Hematopoietic multipotent progenitor cell treated with erythropoietin and hydrocortisone succinate and interleukin-3 and kit ligand, for 17 days (in vitro differentiated cells): ENCODE measurements at regions not wholly inside any gene's neighbourhood (a gene's known extent, or its start where the extent isn't known, plus 50 kb on each side); places are given as distances from the start of the nearest gene placed in this dataset.

Experiments used
- DNase-seq: peaks from one replicate; pipeline ENCODE4 v3.0.0-alpha.2; 2015; ENCODE audit warnings: low spot score

DNA sequence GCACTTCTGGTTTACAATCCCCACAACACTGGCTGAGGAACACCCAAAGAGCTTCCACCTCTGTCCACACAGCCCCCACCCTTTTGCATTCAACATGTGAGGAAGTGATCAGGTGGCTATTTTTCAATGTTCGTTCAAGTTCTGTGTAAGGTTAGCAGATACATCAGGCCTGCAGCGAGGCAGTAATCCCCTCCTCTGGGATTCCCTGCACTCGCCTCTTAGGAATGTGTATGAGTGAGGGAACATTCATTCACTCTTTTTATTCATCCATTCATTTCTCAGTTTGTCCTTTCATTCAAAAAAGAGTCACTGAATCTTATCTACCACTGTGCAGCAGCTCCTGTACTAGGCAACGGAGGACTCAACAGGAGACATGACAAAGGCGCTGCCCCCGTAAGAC is 236.4 kb upstream of the PRDM1 start:
- DNase-seq, result no peak

DNA sequence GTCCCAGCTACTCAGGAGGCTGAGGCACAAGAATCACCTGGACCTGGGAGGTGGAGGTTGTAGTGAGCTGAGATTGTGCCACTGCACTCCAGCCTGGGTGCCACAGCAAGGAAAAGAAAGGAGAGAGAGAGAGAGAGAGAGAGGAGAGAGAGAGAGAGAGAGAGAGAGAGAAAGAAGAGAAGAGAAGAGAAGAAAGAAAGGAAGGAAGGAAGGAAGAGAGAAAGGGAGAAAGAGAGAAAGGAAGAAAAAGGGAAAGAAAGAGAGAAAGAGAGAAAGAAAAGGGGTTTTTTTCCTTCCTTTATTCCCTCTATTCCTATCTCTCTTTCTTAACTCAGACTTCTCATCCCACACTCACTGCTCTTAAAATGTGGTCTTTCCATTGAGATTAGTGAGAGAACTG is 238.7 kb upstream of the PRDM1 start:
- no peak for DNase-seq

DNA sequence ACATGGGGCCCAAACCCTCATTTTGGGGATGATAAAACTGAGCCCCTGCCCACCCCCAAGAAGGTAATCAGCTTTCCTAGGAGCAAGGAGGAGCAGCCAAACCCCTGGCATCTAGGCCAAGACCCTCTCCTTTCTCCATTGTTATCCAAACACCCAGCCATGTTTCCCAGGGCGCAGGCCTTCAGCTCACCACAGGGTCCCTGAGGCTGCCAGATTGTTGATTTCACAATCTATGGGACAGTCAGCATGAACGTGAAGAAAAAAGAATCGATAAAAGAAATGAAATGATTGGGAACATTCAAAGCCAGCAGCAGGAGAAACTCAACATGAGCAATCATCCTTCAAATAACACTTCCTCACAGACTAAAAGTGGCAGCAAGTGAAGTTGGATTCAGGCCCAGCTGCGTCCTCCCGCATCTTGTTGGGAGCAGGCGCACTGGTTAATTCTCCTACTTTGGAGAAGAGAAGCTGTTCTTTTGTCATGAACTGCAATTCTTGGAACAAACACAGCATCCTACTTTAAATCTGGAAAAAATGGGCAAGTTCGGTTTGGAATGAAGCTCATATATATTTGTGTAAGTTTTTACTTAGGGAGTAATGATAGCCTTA is 241.8 kb upstream of the PRDM1 start:
- DNase-seq, result no peak

DNA sequence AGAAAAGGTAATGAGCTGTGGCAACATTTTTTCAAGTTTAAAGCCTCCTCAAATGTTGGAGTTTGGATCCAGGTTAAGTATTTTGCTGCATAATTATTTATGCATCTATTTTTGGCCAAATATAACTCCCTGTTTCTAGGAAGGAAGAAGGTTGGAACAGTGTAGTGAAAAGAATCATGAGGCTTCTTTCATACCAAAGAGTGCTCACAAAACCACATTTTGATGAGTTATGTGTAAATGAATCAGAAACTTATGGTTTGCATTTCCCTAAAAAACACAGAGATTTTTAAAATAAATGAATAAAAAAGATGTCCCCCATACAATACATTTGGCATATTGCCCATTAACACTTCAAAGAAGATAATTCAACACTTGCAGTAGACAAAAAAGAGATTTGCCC is 246.9 kb upstream of the PRDM1 start:
- no peak for DNase-seq

DNA sequence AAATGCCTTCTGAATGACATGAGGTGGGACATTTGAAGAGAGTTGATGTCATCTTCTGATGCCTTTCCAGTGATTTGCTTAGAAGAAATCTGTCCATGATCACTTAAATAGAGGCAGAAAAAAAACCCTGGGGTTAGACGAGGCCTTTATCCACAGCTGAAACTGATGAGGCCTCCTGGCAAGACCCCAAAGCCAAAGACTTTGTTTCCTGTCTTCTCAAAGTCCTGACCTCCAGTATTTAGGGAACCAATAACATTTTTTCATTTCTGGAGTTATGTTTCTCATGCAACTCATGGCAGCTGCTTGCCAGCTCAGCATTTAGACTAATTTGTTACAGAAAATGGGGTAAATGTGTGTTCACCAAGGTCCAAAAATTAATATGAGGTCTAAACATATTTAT is 248.0 kb upstream of the PRDM1 start:
- DNase-seq, result no peak

DNA sequence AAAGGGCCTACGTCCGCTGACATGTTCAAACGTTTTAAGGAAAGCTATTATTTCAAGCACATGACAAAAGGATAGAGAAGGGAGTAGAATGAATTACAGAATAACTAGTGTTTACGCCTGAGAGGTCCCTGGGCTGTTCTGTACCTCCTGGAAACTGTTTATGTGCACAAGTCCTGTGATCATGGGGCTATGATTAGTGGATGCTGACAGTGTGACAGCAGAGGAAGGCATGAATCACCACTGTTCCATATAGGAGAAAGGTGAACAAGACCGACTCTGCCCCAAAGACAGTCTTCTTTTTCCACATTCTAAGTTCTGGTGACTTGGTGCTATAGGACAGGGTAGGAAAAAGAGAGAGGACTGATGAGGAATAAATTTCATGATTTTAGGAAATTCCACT is 249.2 kb upstream of the PRDM1 start:
- no peak for DNase-seq

GRCh38 chr6:105836379-105836778 is 249.8 kb upstream of the PRDM1 start:
- no peak for DNase-seq

DNA sequence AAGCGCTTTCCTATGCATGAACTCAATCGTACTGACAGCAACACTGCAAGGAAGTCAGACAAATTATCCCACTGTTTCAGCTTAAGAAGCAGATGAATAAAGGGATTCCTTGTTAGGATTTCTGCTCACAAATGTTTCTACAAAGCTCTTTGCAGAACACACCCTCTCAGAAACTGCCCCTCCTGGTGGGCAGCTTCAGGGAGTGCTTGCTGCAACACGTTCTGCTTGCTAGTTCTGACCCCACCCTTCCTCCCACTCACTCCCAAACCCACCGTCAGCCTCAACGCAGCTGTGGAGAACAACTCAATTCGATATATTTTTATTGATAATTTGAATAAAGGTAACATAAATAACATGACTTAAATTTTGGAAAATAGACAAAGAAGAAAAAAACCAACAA is 250.8 kb upstream of the PRDM1 start:
- no peak for DNase-seq

DNA sequence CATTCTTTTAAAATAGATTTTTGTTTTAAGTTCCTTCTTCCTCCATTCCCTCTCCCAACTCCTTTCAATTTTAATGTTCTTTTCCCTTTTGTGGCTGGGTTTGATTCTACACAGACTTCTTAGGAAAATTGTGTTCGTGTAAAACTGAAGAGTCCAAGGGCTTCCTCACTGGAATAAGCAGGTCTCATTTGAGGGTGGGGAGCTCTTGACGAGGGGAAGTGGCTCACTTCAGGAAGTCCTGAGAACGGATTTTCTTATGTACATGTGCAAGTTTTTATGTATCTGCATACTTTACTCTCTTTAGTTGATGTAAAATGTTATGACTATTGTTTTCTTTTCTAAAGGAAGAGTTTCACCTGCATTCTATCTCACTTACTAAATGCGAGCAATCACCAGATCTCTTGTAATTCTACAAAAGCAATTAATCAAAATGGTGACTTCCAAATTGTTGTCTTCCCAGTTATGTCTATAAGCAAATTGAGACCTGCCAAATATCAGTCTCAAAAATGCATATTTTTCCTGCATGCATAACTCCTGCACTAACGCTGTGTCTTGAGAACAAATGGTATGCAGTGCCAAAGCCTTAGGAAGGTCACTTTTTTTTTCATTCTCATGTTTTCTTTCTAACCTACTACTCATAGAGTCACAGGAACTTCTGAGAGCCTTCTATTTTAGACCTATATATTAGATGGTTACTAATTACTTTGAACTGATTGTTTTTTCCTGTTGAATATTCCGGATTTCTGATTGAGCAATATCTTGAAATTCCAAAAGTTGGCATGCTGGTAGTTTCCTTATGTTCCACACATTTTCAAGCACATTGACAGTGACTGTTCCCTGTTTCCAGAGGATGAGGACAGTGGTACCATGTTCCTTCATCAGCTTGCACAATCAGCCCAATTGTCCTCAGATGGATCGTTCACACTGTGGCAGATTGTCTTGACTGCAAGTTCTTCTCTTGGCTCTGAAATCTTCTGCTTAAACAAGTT is 251.9 kb upstream of the PRDM1 start:
- no peak for DNase-seq

DNA sequence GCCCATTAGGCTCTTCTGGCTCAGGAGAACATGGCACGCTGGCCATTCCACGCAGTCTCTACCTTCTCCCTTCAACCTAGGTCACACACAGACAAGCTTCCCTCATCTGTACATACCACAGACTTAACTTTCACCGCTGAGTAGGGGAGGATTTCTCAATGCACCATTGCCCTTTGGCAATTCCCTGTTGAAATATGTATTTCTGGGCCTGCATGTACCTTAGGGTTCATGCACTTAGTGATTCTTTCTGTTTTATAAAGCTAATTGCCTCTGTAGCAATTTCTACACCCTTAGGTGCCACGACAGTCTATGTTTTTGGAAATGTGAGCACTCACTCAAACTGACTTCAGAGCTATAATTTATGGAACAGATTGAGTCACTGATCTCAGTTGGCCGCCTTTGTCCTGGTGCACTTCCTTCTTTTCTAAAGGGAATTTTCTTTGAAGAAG is 253.8 kb upstream of the PRDM1 start:
- no peak for DNase-seq

DNA sequence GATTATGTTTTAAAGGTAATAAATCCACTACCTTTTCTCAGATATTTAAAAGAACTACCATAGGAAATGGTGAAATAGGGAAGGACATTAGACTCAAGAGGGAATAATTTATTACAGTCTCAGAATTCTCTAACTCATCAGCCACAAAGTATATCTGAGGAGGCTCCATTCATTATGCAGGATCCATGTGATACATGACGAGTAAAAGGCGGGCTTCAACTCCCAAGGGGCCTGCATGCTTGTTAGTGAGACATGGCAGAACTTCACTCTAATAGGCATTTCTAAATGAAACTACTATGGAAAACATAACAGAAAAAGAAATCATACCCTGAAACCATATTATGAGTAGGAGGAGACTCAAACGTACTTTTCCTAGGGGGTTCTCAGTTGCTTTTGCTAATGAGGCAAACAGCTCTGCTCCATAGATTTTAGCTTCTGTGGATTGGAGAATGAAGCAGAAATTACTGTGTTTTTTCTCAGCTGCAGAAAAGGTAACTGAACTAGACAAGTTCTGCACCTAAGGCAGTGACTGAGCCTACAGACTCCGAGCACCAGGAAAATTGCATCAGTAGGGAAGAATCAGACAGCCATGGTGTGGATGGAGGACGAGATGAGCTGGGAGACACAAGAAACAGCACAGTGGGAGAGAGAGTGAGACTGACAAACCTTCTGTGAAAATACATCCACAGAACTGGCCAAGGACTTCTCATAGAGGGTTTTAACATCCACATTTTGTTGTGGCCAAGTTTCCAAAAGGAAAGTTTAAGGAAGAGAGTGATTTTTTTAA is 254.6 kb upstream of the PRDM1 start:
- DNase-seq, result no peak

DNA sequence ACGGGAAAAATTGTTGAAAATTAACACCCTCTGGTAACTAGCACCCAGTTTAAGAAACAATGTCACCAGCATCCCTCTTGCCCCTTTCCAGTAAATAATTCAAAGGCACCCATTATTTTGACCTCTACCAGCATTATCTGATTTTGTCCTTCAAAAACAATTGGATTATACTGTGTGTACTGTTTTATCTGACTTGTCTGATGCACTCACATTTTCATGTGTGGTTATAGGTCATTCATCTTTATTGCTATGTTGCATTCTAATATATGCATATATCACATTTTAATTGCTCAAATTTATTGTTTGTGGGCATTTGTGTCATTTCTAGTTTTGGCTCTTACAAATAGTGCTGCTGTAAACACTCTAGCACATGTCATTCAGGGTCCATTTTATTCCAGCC is 260.9 kb upstream of the PRDM1 start:
- DNase-seq, result no peak

GRCh38 chr6:105824732-105825131 is 261.4 kb upstream of the PRDM1 start:
- no peak for DNase-seq

DNA sequence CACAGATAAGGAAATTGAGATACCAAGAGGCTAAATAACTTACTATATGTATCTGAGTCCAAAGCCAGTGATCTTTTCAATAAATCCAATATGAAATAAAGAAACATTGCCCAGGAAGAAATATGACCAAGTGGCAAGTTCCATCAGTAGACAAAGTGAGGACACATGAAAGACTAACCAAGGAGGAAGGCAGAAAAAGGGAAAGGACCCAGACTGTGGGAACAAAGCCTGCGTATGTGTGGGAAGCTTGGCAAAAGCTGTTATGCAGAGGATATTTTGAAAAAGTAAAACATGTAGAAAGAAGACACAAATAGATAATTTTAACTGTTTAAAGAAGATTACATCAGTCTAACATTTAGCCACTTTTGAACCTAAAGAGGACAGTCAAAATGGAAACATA is 264.4 kb upstream of the PRDM1 start:
- no peak for DNase-seq

GRCh38 chr6:105821027-105821426 is 265.1 kb upstream of the PRDM1 start:
- no peak for DNase-seq

DNA sequence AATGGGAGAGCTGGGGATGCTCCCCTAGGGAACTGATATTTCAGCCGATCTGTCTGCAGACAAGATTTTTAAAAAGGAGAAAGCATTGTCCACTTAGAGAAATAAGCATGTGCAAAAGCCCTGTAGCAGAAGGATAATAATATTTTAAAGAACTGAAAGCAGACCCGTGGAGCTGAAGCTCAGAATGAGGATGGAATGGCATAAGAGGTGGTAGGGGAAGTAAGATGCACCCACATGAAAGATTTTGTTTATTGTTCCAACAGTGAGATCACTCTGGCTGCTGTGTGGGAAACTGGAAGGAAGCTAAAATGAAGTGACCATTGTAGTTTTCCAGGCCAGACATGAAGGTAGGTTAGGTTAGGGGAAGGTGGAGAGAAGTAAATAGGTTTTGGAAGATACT is 266.4 kb upstream of the PRDM1 start:
- DNase-seq, result no peak

- DNase-seq, result no peak
Measured at GRCh38 chr6:105818505-105818904, 267.6 kb upstream of the PRDM1 start.

DNA sequence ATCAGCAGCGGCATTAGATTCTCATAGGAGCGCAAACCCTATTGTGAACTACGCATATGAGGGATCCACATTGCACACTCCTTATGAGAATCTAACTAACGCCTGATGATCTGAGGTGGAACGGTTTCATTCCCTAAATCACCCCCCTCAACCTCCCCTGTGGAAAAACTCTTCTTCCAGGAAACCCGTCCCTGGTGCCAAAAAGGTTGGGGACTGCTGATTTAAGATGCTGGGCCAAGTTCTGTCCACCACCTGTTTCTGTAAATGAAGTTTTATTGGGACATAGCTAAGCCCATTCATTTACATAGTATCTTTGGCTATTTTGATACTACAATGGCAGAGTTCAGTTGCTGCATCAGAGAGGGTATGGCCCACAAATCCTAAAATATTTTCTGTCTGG is 268.2 kb upstream of the PRDM1 start:
- no peak for DNase-seq

DNA sequence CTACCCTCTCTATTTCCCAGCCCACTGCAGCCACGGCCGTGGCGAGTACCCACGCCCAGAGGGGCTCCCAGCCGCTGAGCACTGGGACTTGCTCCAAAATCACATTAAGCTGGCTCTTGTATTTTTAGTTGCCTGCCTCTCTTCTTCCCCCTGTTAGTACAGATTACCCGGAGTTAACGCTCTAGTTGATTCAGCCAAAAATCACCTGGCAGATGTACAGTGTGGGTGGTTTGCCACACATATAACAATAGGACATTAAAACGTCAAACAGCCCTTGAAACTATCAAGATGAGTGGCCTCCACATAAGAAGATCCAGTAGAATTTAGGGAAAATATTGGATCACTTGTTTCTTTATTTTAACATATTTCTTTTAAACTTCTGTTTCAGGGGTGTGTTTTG is 268.8 kb upstream of the PRDM1 start:
- no peak for DNase-seq

GRCh38 chr6:105816847-105817246 is 269.3 kb upstream of the PRDM1 start:
- DNase-seq, result no peak

DNA sequence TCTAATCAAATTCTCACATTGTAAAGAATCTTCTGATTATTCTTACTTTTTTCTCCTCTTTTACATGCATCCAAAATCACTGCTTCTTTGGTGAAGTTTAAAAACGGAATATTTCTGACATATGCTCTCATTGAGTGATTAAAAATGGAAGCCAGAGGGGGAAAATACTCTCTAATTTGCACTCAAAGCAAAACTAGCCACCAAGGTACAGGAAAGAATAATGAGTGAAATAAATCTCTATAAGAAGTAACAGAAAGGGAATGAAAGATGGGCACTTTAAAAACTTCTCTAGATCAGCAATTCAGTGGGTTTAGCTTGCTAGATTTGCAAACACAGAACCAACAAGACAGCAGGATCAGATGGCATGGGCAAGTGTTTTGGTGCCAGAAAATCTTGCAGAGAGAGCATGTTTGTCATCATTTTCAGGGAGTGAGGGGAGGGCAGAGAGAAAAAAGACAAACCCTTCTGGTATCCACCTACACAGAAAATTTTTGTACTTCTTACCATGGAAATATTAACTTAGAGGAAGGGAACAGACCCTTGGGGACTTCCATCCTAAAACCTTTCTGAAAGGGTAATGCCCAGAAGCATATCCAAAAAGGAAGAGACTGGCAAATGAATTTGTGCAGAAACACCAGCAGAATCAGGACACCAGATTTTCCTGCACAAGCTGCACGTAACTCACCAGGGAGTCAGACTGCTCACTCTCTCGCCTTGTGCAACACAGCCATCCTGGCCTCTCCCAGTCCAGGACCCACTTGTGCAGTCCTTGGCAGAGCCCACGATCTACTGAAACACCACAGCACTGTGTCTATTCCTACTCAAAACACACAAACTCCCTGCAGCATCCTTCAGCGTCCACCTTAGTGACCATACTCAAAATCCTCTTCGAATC is 270.2 kb upstream of the PRDM1 start:
- DNase-seq, result no peak
